H1 (cell line): ENCODE measurements at regions not wholly inside any gene's neighbourhood (a gene's known extent, or its start where the extent isn't known, plus 50 kb on each side); places are given as distances from the start of the nearest gene placed in this dataset.

Source experiments
- CTCF ChIA-PET: fragments of 300-600 bp; sonication (Branson Sonifier 250); formaldehyde crosslinking; loops from one replicate; lab custom pipeline; 2021; ENCODE audit not compliant: partially characterized antibody; lab: Charles Lee
- POLR2A ChIA-PET: fragments of 300-600 bp; sonication (Branson Sonifier 250); formaldehyde crosslinking; loops from one replicate; lab custom pipeline; 2021; ENCODE audit warnings: inconsistent platforms; ENCODE audit not compliant: partially characterized antibody; lab: Charles Lee
- DNase-seq, 2 experiments: peaks; one replicate each; pipeline versions ENCODE4 v3.0.0 to v3.0.0-alpha.2; 2010 to 2022; ENCODE audit warnings: low spot score in 2 of 2, low read depth in 1 of 2, mixed read lengths in 1 of 2
- FAIRE-seq: peaks from 2 replicates; lab custom pipeline; 2011; peaks lifted over from hg19 to GRCh38; lab: Jason Lieb, UNC
- H2AFZ ChIP-seq: 2 replicates; pipeline ENCODE4 v1.8.1; 2012; ENCODE audit warnings: low read length, inconsistent platforms
- H2AK5ac ChIP-seq: 2 replicates; pipeline ENCODE4 v1.6.1; 2013; ENCODE audit warnings: low read depth, low read length
- H2BK120ac ChIP-seq: replicated peaks from 2 replicates; pipeline ENCODE3; 2013; ENCODE audit warnings: low read depth, low read length, inconsistent platforms
- H2BK12ac ChIP-seq: 2 replicates; pipeline ENCODE4 v1.6.1; 2013; ENCODE audit warnings: low read depth, low read length
- H2BK15ac ChIP-seq: 2 replicates; pipeline ENCODE4 v1.6.1; 2013; ENCODE audit warnings: low read length
- H2BK20ac ChIP-seq: 2 replicates; pipeline ENCODE4 v1.6.1; 2013; ENCODE audit warnings: low read length
- H2BK5ac ChIP-seq: 2 replicates; pipeline ENCODE4 v1.6.1; 2013; ENCODE audit warnings: low read depth, low read length
- H3K14ac ChIP-seq: 2 replicates; pipeline ENCODE4 v1.6.1; 2013; ENCODE audit warnings: inconsistent platforms; ENCODE audit not compliant: insufficient read length
- H3K18ac ChIP-seq: 2 replicates; pipeline ENCODE4 v1.6.1; 2013; ENCODE audit warnings: low read length; ENCODE audit errors: extremely low read depth
- H3K23ac ChIP-seq: 2 replicates; pipeline ENCODE4 v1.6.1; 2013; ENCODE audit warnings: inconsistent platforms; ENCODE audit not compliant: insufficient read length
- H3K23me2 ChIP-seq: 2 replicates; pipeline ENCODE4 v1.6.1; 2013; ENCODE audit warnings: low read depth, low read length
- H3K27ac ChIP-seq: 2 replicates; pipeline ENCODE4 v1.6.1; 2011; ENCODE audit warnings: low read depth, low read length, inconsistent platforms
- H3K27me3 ChIP-seq, 4 experiments: replicated peaks in 1 of 4; 1 replicate in 1 of 4; 2 replicates in 3 of 4; pipeline versions ENCODE4 v1.6.1 to v1.8.1; 2011 to 2013; ENCODE audit warnings: low read length in 3 of 4, mild to moderate bottlenecking in 3 of 4, inconsistent platforms in 2 of 4, mixed read lengths in 2 of 4, moderate library complexity in 1 of 4; ENCODE audit not compliant: control insufficient read depth in 3 of 4, insufficient read depth in 3 of 4; ENCODE audit errors: extremely low read depth in 1 of 4
- H3K36me3 ChIP-seq, 4 experiments: 2 replicates each; pipeline versions ENCODE4 v1.6.1 to v1.8.1; 2011 to 2013; ENCODE audit warnings: mild to moderate bottlenecking in 4 of 4, low read length in 3 of 4, moderate library complexity in 2 of 4, control low read depth in 1 of 4, inconsistent platforms in 1 of 4; ENCODE audit not compliant: insufficient read depth in 4 of 4, control insufficient read depth in 2 of 4
- H3K4ac ChIP-seq: replicated peaks from 2 replicates; pipeline ENCODE3; 2013; ENCODE audit warnings: low read length, low read depth, mixed read lengths, inconsistent platforms; ENCODE audit not compliant: insufficient read length
- H3K4me1 ChIP-seq, 4 experiments: replicated peaks in 1 of 4; 1 replicate in 1 of 4; 2 replicates in 3 of 4; pipeline versions ENCODE4 v1.6.1 to v1.8.1; 2011 to 2013; ENCODE audit warnings: low read length in 3 of 4, inconsistent platforms in 2 of 4, mixed read lengths in 1 of 4; ENCODE audit not compliant: insufficient read depth in 4 of 4, control insufficient read depth in 3 of 4
- H3K4me2 ChIP-seq, 2 experiments: 2 replicates each; pipeline versions ENCODE4 v1.6.1 to v1.8.1; 2011 to 2013; ENCODE audit warnings: low read depth in 2 of 2, low read length in 2 of 2, control low read depth in 1 of 2, inconsistent platforms in 1 of 2, mild to moderate bottlenecking in 1 of 2; ENCODE audit not compliant: insufficient read depth in 1 of 2
- H3K4me3 ChIP-seq, 4 experiments: fragments of 200-600, 300-600 bp in 1 of 4; sonication (generic), shearing (Covaris generic), sonication (Bioruptor Twin) in 1 of 4; 2 replicates each; pipeline versions ENCODE4 v1.5.1 to v1.8.1; 2011 to 2016; ENCODE audit warnings: low read length in 4 of 4, low read depth in 3 of 4, control low read depth in 2 of 4, inconsistent platforms in 2 of 4, mild to moderate bottlenecking in 2 of 4, mixed read lengths in 1 of 4, moderate library complexity in 1 of 4; ENCODE audit not compliant: insufficient read depth in 2 of 4; ENCODE audit errors: extremely low read depth in 1 of 4
- H3K56ac ChIP-seq: replicated peaks from 2 replicates; pipeline ENCODE3; 2013; ENCODE audit warnings: low read depth, mild to moderate bottlenecking, mixed read lengths, low read length, inconsistent platforms; ENCODE audit not compliant: insufficient read length
- H3K79me1 ChIP-seq: 2 replicates; pipeline ENCODE4 v1.6.1; 2013; ENCODE audit warnings: low read depth, low read length, control low read depth
- H3K79me2 ChIP-seq, 2 experiments: 2 replicates each; pipeline versions ENCODE4 v1.6.1 to v1.8.1; 2012 to 2013; ENCODE audit warnings: low read length in 2 of 2, mild to moderate bottlenecking in 2 of 2, inconsistent platforms in 1 of 2; ENCODE audit not compliant: insufficient read depth in 2 of 2, control insufficient read depth in 1 of 2
- H3K9ac ChIP-seq, 4 experiments: replicated peaks in 1 of 4; 1 replicate in 1 of 4; 2 replicates in 3 of 4; pipeline versions ENCODE4 v1.6.1 to v1.8.1; 2011 to 2013; ENCODE audit warnings: low read depth in 3 of 4, low read length in 3 of 4, control low read depth in 2 of 4, mild to moderate bottlenecking in 2 of 4, moderate library complexity in 2 of 4, inconsistent platforms in 1 of 4; ENCODE audit errors: extremely low read depth in 1 of 4
- H3K9me3 ChIP-seq, 2 experiments: 2 replicates each; pipeline versions ENCODE4 v1.6.1 to v1.8.1; 2012 to 2013; ENCODE audit warnings: mild to moderate bottlenecking in 2 of 2, moderate library complexity in 2 of 2, control low read depth in 1 of 2, inconsistent platforms in 1 of 2, low read depth in 1 of 2, low read length in 1 of 2, mixed read lengths in 1 of 2; ENCODE audit not compliant: insufficient read depth in 2 of 2
- H4K20me1 ChIP-seq, 2 experiments: replicated peaks in 1 of 2; 2 replicates each; pipeline versions ENCODE3 to v1.8.1; 2011 to 2013; ENCODE audit warnings: inconsistent platforms in 2 of 2, low read length in 2 of 2, mild to moderate bottlenecking in 1 of 2; ENCODE audit not compliant: insufficient read depth in 2 of 2, control insufficient read depth in 1 of 2
- H4K5ac ChIP-seq: 2 replicates; pipeline ENCODE4 v1.6.1; 2013; ENCODE audit warnings: low read length, low read depth, mixed read lengths, inconsistent platforms; ENCODE audit not compliant: insufficient read length
- H4K8ac ChIP-seq: 2 replicates; pipeline ENCODE4 v1.8.0; 2013; ENCODE audit warnings: mild to moderate bottlenecking, moderate library complexity, low read length, inconsistent platforms; ENCODE audit not compliant: insufficient read depth; ENCODE audit errors: extremely low read depth
- H4K91ac ChIP-seq: replicated peaks from 2 replicates; pipeline ENCODE3; 2013; ENCODE audit warnings: low read length, mixed read lengths, inconsistent platforms; ENCODE audit not compliant: insufficient read length
- CBX5 ChIP-seq: fragments of 300-800, 300-1000 bp; sonication (generic); IDR thresholded peaks from 2 replicates; pipeline ENCODE4 v1.7.1; 2016; ENCODE audit warnings: antibody characterized with exemption, low read length, low read depth
- CHD2 ChIP-seq: IDR thresholded peaks from 2 replicates; pipeline ENCODE4 v1.6.1; 2012; ENCODE audit warnings: low read length, improper control_type of control experiment
- CREB1 ChIP-seq: IDR thresholded peaks from 2 replicates; pipeline ENCODE4 v1.6.1; 2012; ENCODE audit warnings: inconsistent platforms
- MAFK ChIP-seq: IDR thresholded peaks from 2 replicates; pipeline ENCODE4 v1.6.1; 2012; ENCODE audit warnings: low read depth, mild to moderate bottlenecking, improper control_type of control experiment, low read length
- NRF1 ChIP-seq: IDR thresholded peaks from 2 replicates; pipeline ENCODE4 v1.6.1; 2011; ENCODE audit warnings: mild to moderate bottlenecking, low read depth, low read length, improper control_type of control experiment
- SP1 ChIP-seq: IDR thresholded peaks from 2 replicates; pipeline ENCODE4 v1.6.1; 2011; ENCODE audit warnings: low read depth, low read length

- CTCF ChIA-PET = interaction anchor here (1.0 kb wide), 1 partner anchor 83 kb away, joined by 3 read pairs; no protein-coding TSS in a partner anchor
- H3K4me2 ChIP-seq = no peak overlapping the region
- no peak for TF ChIP-seq CREB1
- no peak for TF ChIP-seq SP1
- no peak for TF ChIP-seq NRF1
- no peak for TF ChIP-seq CBX5
- no peak for TF ChIP-seq CHD2
- TF ChIP-seq MAFK = no peak
These were observed 92.1 kb upstream of the GPR149 start for GRCh38 chr3:154522036-154522602.

More at GRCh38 chr3:154522036-154522602, 92.1 kb upstream of the GPR149 start:
- Histone ChIP-seq H3K4ac (no peak overlapping the region), H2BK120ac (no peak overlapping the region), H3K56ac (no peak overlapping the region), H4K91ac (no peak overlapping the region), H3K36me3 (no peaks in the 10 kb centered on the region), H4K5ac (no peak overlapping the region), H3K9me3 (no peaks in the 10 kb centered on the region), H3K27ac (no peak overlapping the region), H2BK15ac (no peak overlapping the region), H2AK5ac (no peak overlapping the region), H4K8ac (no peak overlapping the region), H3K9ac (no peak overlapping the region), H3K27me3 (no peaks in the 10 kb centered on the region; a peak in 1 of 7 replicates), H3K18ac (no peak overlapping the region), H2AFZ (no peak overlapping the region), H3K14ac (no peak overlapping the region), H2BK12ac (no peak overlapping the region), H3K23ac (no peak overlapping the region), H3K4me1 (no peaks in the 10 kb centered on the region), H2BK20ac (no peak overlapping the region), H3K79me2 (no peaks in the 10 kb centered on the region), H3K79me1 (no peaks in the 10 kb centered on the region), H2BK5ac (no peak overlapping the region), H4K20me1 (no peaks in the 10 kb centered on the region), H3K23me2 (no peaks in the 10 kb centered on the region), H3K4me3 (no peak overlapping the region)
- FAIRE-seq (no peak), DNase-seq (no peak)
- POLR2A ChIA-PET = no interaction called here
